ENCODE measurements at regions not wholly inside any gene's neighbourhood (a gene's known extent, or its start where the extent isn't known, plus 50 kb on each side); places are given as distances from the start of the nearest gene placed in this dataset.

GRCh38 chr6:85705220-85705619 is 62.5 kb upstream of the SYNCRIP start:
- TF ChIP-seq CTCF (IDR thresholded peaks at IDR 0.05) (no peak), POLR2A (IDR thresholded peaks at IDR 0.05) (no peak)

All from right lobe of liver (tissue), 4 donors.